CD4-positive, alpha-beta T cell (primary cell): ENCODE measurements at regions not wholly inside any gene's neighbourhood (a gene's known extent, or its start where the extent isn't known, plus 50 kb on each side); places are given as distances from the start of the nearest gene placed in this dataset.

Source experiments
- ATAC-seq: fragments of 200-7000 bp; cut with Tn5 transposase; one replicate; pipeline ENCODE4 v1.10.0; 2022; ENCODE audit warnings: mild to moderate bottlenecking; ENCODE audit not compliant: poor library complexity
- CTCF ChIA-PET: fragments of 350-600 bp; sonication (Branson Sonifier 250); formaldehyde crosslinking; loops from one replicate; lab custom pipeline; 2021; ENCODE audit warnings: antibody characterized with exemption, inconsistent platforms; lab: Charles Lee
- POLR2A ChIA-PET: fragments of 350-600 bp; sonication (Branson Sonifier 250); formaldehyde crosslinking; loops from one replicate; lab custom pipeline; 2021; ENCODE audit warnings: antibody characterized with exemption, inconsistent platforms; lab: Charles Lee
- DNase-seq, 14 experiments: peaks; one replicate each; pipeline ENCODE4 v3.0.0-alpha.2; 2013 to 2020; ENCODE audit warnings: mixed read lengths in 2 of 14
- H3K27ac ChIP-seq, 2 donors: one replicate each; pipeline versions ENCODE4 v1.5.1 to v1.7.0; 2013; ENCODE audit warnings: low read length in 2 of 2, low read depth in 1 of 2, mild to moderate bottlenecking in 1 of 2
- H3K27me3 ChIP-seq, 2 experiments: 1 replicate in 1 of 2; 2 replicates in 1 of 2; pipeline versions ENCODE4 v1.6.1 to v1.7.0; 2013; ENCODE audit warnings: low read length in 2 of 2, control low read depth in 1 of 2, mild to moderate bottlenecking in 1 of 2, moderate library complexity in 1 of 2; ENCODE audit not compliant: insufficient read depth in 2 of 2, control insufficient read depth in 1 of 2
- H3K36me3 ChIP-seq: one replicate; pipeline ENCODE4 v1.6.1; 2013; ENCODE audit warnings: low read length, control low read depth; ENCODE audit not compliant: insufficient read depth
- H3K4me1 ChIP-seq: one replicate; pipeline ENCODE4 v1.6.1; 2013; ENCODE audit warnings: low read length, control low read depth; ENCODE audit not compliant: insufficient read depth
- H3K4me3 ChIP-seq: one replicate; pipeline ENCODE4 v1.5.1; 2013; ENCODE audit warnings: mild to moderate bottlenecking, low read length, moderate library complexity
- H3K9me3 ChIP-seq, 2 experiments: 1 replicate in 1 of 2; 2 replicates in 1 of 2; pipeline versions ENCODE4 v1.6.1 to v1.7.0; 2013; ENCODE audit warnings: low read length in 2 of 2, mild to moderate bottlenecking in 2 of 2, control low read depth in 1 of 2, moderate library complexity in 1 of 2; ENCODE audit not compliant: control insufficient read depth in 1 of 2, insufficient read depth in 1 of 2
- H3K27ac Mint-ChIP-seq: one replicate; pipeline ENCODE4 v1.8.0; 2020; ENCODE audit warnings: mixed read lengths
- H3K27me3 Mint-ChIP-seq: one replicate; pipeline ENCODE4 v1.8.0; 2021; ENCODE audit warnings: mixed read lengths
- H3K36me3 Mint-ChIP-seq: one replicate; pipeline ENCODE4 v1.8.0; 2021; ENCODE audit warnings: low read depth, mixed read lengths
- H3K4me1 Mint-ChIP-seq: one replicate; pipeline ENCODE4 v1.8.0; 2021; ENCODE audit warnings: low read depth, mixed read lengths
- H3K4me3 Mint-ChIP-seq: one replicate; pipeline ENCODE4 v1.8.0; 2020; ENCODE audit warnings: mild to moderate bottlenecking, mixed read lengths
- H3K9me3 Mint-ChIP-seq: one replicate; pipeline ENCODE4 v1.8.0; 2020; ENCODE audit warnings: mixed read lengths
- CTCF ChIP-seq: fragments of 200-600 bp; IDR thresholded peaks from one replicate; pipeline ENCODE4 v1.8.0; 2022; ENCODE audit warnings: antibody characterized with exemption, mild to moderate bottlenecking
- intact Hi-C, 2 experiments: fragments of 100-400 bp; cut with DNase I in 1 of 2; cut with micrococcal nuclease in 1 of 2; formaldehyde crosslinking; loops; one replicate each; pipeline versions ENCODE4 v1.15.1 to v1.9.0; 2023 to 2025; cut with DNase I, micrococcal nuclease

- no peaks in the 10 kb centered on the region for H3K4me1 ChIP-seq
- no peak overlapping the region for H3K27ac ChIP-seq
- Mint-ChIP-seq H3K27me3 (no peaks in the 10 kb centered on the region), H3K4me3 (no peak overlapping the region), H3K36me3 (no peaks in the 10 kb centered on the region), H3K4me1 (no peaks in the 10 kb centered on the region), H3K9me3 (peaks cover 5% of the 10 kb centered on the region), H3K27ac (no peak overlapping the region)
- TF ChIP-seq CTCF: no peak
- POLR2A ChIA-PET: no interaction called here
- CTCF ChIA-PET: no interaction called here
- ATAC-seq: no peak
- DNase-seq: no peak
- no peaks in the 10 kb centered on the region for H3K36me3 ChIP-seq
- intact Hi-C loops: no loop called here
- peaks cover 5 to 7% of the 10 kb centered on the region in 2 experiments for H3K9me3 ChIP-seq
- H3K27me3 ChIP-seq: no peaks in the 10 kb centered on the region
- H3K4me3 ChIP-seq: no peak overlapping the region
Observed at GRCh38 chr1:104801344-104801743, 1051.6 kb downstream of the AMY1C start.

GRCh38 chr1:104804147-104804546 lies 1054.4 kb downstream of the AMY1C start:
- H3K9me3 ChIP-seq: peaks cover 4 to 5% of the 10 kb centered on the region in 2 experiments
- no peaks in the 10 kb centered on the region for H3K27me3 Mint-ChIP-seq
- no peak overlapping the region for H3K4me3 ChIP-seq
- no peaks in the 10 kb centered on the region for H3K36me3 Mint-ChIP-seq
- no peaks in the 10 kb centered on the region for H3K4me1 ChIP-seq
- H3K36me3 ChIP-seq: no peaks in the 10 kb centered on the region
- no peaks in the 10 kb centered on the region for H3K27me3 ChIP-seq
- intact Hi-C loops: no loop called here
- ChIA-PET POLR2A (no interaction called here), CTCF (no interaction called here)
- ATAC-seq: no peak
- no peak overlapping the region for H3K4me3 Mint-ChIP-seq
- H3K4me1 Mint-ChIP-seq: no peaks in the 10 kb centered on the region
- TF ChIP-seq CTCF: no peak
- no peaks in the 10 kb centered on the region for H3K9me3 Mint-ChIP-seq
- H3K27ac ChIP-seq: no peak overlapping the region
- H3K27ac Mint-ChIP-seq: no peak overlapping the region
- DNase-seq: no peak

- Mint-ChIP-seq H3K36me3 (no peaks in the 10 kb centered on the region), H3K27me3 (no peaks in the 10 kb centered on the region), H3K9me3 (peaks cover 5% of the 10 kb centered on the region), H3K4me1 (no peaks in the 10 kb centered on the region), H3K27ac (no peak overlapping the region), H3K4me3 (no peak overlapping the region)
- Histone ChIP-seq H3K27ac (no peak overlapping the region), H3K4me1 (no peaks in the 10 kb centered on the region), H3K27me3 (no peaks in the 10 kb centered on the region), H3K4me3 (no peak overlapping the region), H3K36me3 (no peaks in the 10 kb centered on the region), H3K9me3 (no peaks in the 10 kb centered on the region)
- DNase-seq: no peak
- no peak for TF ChIP-seq CTCF
- POLR2A ChIA-PET: no interaction called here
- CTCF ChIA-PET: no interaction called here
- intact Hi-C loops: no loop called here
- ATAC-seq: no peak
Observed at GRCh38 chr1:104807590-104807989, 1057.9 kb downstream of the AMY1C start.
